Caco-2 (cell line): ENCODE measurements at regions not wholly inside any gene's neighbourhood (a gene's known extent, or its start where the extent isn't known, plus 50 kb on each side); places are given as distances from the start of the nearest gene placed in this dataset.

Experiments
- BruUV-seq: library from RNA; stranded (reverse); fragments of 400-500 nt; replicated peaks from 2 replicates; lab custom pipeline; 2021; lab: Mats Ljungman, UMichigan
- CTCF ChIA-PET: fragments of 300-600 bp; sonication (Branson Sonifier 250); formaldehyde crosslinking; loops from one replicate; lab custom pipeline; 2022; ENCODE audit warnings: antibody characterized with exemption; lab: Charles Lee
- POLR2A ChIA-PET: fragments of 300-600 bp; sonication (Branson Sonifier 250); formaldehyde crosslinking; loops from one replicate; lab custom pipeline; 2022; ENCODE audit warnings: antibody characterized with exemption; lab: Charles Lee
- DNase-seq, 2 experiments: peaks; one replicate each; pipeline versions ENCODE4 v3.0.0 to v3.0.0-alpha.2; 2020 to 2022
- H3K27me3 ChIP-seq: replicated peaks from 2 replicates; pipeline ENCODE4 v1.6.0; 2011; ENCODE audit warnings: low read length; ENCODE audit not compliant: control insufficient read depth, insufficient read depth
- H3K36me3 ChIP-seq: 2 replicates; pipeline ENCODE4 v1.5.1; 2011; ENCODE audit warnings: low read length; ENCODE audit not compliant: control insufficient read depth, insufficient read depth
- H3K4me1 ChIP-seq: fragments of 250-450 bp; sonication (Bioruptor Pico); 2 replicates; pipeline ENCODE4 v1.5.1; 2020; ENCODE audit warnings: mild to moderate bottlenecking
- H3K4me3 ChIP-seq: 2 replicates; pipeline ENCODE4 v1.5.1; 2011; ENCODE audit warnings: low read depth, mild to moderate bottlenecking, control low read depth, low read length
- H3K9me3 ChIP-seq: fragments of 250-450 bp; sonication (Bioruptor Pico); 2 replicates; pipeline ENCODE4 v1.5.1; 2020; ENCODE audit warnings: mild to moderate bottlenecking, moderate library complexity
- H3K27ac Mint-ChIP-seq: one replicate; pipeline ENCODE4 v1.8.0; 2022; ENCODE audit warnings: mixed read lengths; ENCODE audit not compliant: unreplicated experiment
- H3K27me3 Mint-ChIP-seq: one replicate; pipeline ENCODE4 v1.8.0; 2022; ENCODE audit warnings: mixed read lengths; ENCODE audit not compliant: insufficient read depth, unreplicated experiment
- H3K36me3 Mint-ChIP-seq: one replicate; pipeline ENCODE4 v1.8.0; 2022; ENCODE audit warnings: mild to moderate bottlenecking, mixed read lengths; ENCODE audit not compliant: insufficient read depth, unreplicated experiment
- H3K4me1 Mint-ChIP-seq: one replicate; pipeline ENCODE4 v1.8.0; 2022; ENCODE audit warnings: low read depth, mixed read lengths; ENCODE audit not compliant: unreplicated experiment
- H3K4me3 Mint-ChIP-seq: one replicate; pipeline ENCODE4 v1.8.0; 2022; ENCODE audit warnings: mild to moderate bottlenecking, moderate library complexity, mixed read lengths; ENCODE audit not compliant: unreplicated experiment
- H3K9me3 Mint-ChIP-seq: one replicate; pipeline ENCODE4 v1.8.0; 2022; ENCODE audit warnings: mixed read lengths; ENCODE audit not compliant: unreplicated experiment
- CTCF ChIP-seq, 2 experiments: fragments of 200-600 bp in 1 of 2; IDR thresholded peaks; 1 replicate in 1 of 2; 2 replicates in 1 of 2; pipeline versions ENCODE4 v1.5.1 to v1.8.0; 2011 to 2022; ENCODE audit warnings: antibody characterized with exemption in 1 of 2, control low read depth in 1 of 2, inconsistent platforms in 1 of 2, low read depth in 1 of 2, low read length in 1 of 2, mild to moderate bottlenecking in 1 of 2, moderate library complexity in 1 of 2; ENCODE audit not compliant: insufficient read depth in 1 of 2, severe bottlenecking in 1 of 2, unreplicated experiment in 1 of 2
- intact Hi-C: fragments of 100-400 bp; cut with micrococcal nuclease; formaldehyde crosslinking; loops from one replicate; pipeline ENCODE4 v1.10.0; 2022; ENCODE audit not compliant: unreplicated experiment

GRCh38 chr2:207252416-207252815 is 86.7 kb upstream of the KLF7 start:
- POLR2A ChIA-PET = no interaction called here
- Mint-ChIP-seq H3K36me3 (no peaks in the 10 kb centered on the region), H3K4me3 (no peak overlapping the region), H3K27ac (no peak overlapping the region), H3K4me1 (peaks cover 10% of the 10 kb centered on the region), H3K9me3 (no peaks in the 10 kb centered on the region), H3K27me3 (peaks cover 2% of the 10 kb centered on the region)
- no peaks in the 10 kb centered on the region for H3K27me3 ChIP-seq
- H3K36me3 ChIP-seq = no peaks in the 10 kb centered on the region
- no peak for DNase-seq
- H3K4me3 ChIP-seq = no peak overlapping the region
- TF ChIP-seq CTCF (IDR thresholded peaks at IDR 0.05; ENCODE audit: insufficient read depth in 1 of 2, low read depth in 1 of 2, low read length in 1 of 2, severe bottlenecking in 1 of 2, unreplicated experiment in 1 of 2) = no peak
- intact Hi-C loops = no loop called here
- no peaks in the 10 kb centered on the region for H3K9me3 ChIP-seq
- CTCF ChIA-PET = no interaction called here
- H3K4me1 ChIP-seq = peaks cover 9% of the 10 kb centered on the region
- BruUV-seq = no TSS peak

GRCh38 chr2:207252979-207253645 is 87.4 kb upstream of the KLF7 start:
- Histone ChIP-seq H3K4me3 (no peak overlapping the region), H3K36me3 (no peaks in the 10 kb centered on the region), H3K27me3 (no peaks in the 10 kb centered on the region), H3K9me3 (no peaks in the 10 kb centered on the region), H3K4me1 (peaks cover 13% of the 10 kb centered on the region)
- peaks cover 11% of the 10 kb centered on the region for H3K4me1 Mint-ChIP-seq
- no TSS peak for BruUV-seq
- ChIA-PET CTCF (no interaction called here), POLR2A (no interaction called here)
- H3K9me3 Mint-ChIP-seq = no peaks in the 10 kb centered on the region
- H3K27me3 Mint-ChIP-seq = peaks cover 2% of the 10 kb centered on the region
- no peaks in the 10 kb centered on the region for H3K36me3 Mint-ChIP-seq
- no peak overlapping the region for H3K27ac Mint-ChIP-seq
- DNase-seq = no peak
- no peak for TF ChIP-seq CTCF (IDR thresholded peaks at IDR 0.05; ENCODE audit: insufficient read depth in 1 of 2, low read depth in 1 of 2, low read length in 1 of 2, severe bottlenecking in 1 of 2, unreplicated experiment in 1 of 2)
- intact Hi-C loops = no loop called here
- H3K4me3 Mint-ChIP-seq = no peak overlapping the region

GRCh38 chr2:207253666-207254345 is 88.1 kb upstream of the KLF7 start:
- no peaks in the 10 kb centered on the region for H3K36me3 Mint-ChIP-seq
- ChIA-PET POLR2A (no interaction called here), CTCF (no interaction called here)
- peaks cover 19% of the 10 kb centered on the region for H3K4me1 ChIP-seq
- H3K4me3 ChIP-seq = no peak overlapping the region
- no peak overlapping the region for H3K27ac Mint-ChIP-seq
- H3K27me3 Mint-ChIP-seq = peaks cover 2% of the 10 kb centered on the region
- TF ChIP-seq CTCF (IDR thresholded peaks at IDR 0.05; ENCODE audit: insufficient read depth in 1 of 2, low read depth in 1 of 2, low read length in 1 of 2, severe bottlenecking in 1 of 2, unreplicated experiment in 1 of 2) = no peak
- H3K27me3 ChIP-seq = no peaks in the 10 kb centered on the region
- peaks cover 18% of the 10 kb centered on the region for H3K4me1 Mint-ChIP-seq
- no peaks in the 10 kb centered on the region for H3K36me3 ChIP-seq
- no peaks in the 10 kb centered on the region for H3K9me3 ChIP-seq
- DNase-seq = no peak
- H3K4me3 Mint-ChIP-seq = no peak overlapping the region
- BruUV-seq = no TSS peak
- intact Hi-C loops = no loop called here
- H3K9me3 Mint-ChIP-seq = no peaks in the 10 kb centered on the region
